Sigmoid colon (tissue), 6 donors: ENCODE measurements at regions not wholly inside any gene's neighbourhood (a gene's known extent, or its start where the extent isn't known, plus 50 kb on each side); places are given as distances from the start of the nearest gene placed in this dataset.

Experiments used
- DNase-seq: peaks from one replicate; pipeline ENCODE4 v3.0.0-alpha.2; 2019
- H3K27ac ChIP-seq, 4 donors: fragments of 200-600 bp; sonication (generic); one replicate each; pipeline ENCODE4 v1.5.1; 2016 to 2019; ENCODE audit warnings: mild to moderate bottlenecking in 1 of 4
- H3K27me3 ChIP-seq, 3 donors: fragments of 200-600 bp; sonication (generic); one replicate each; pipeline ENCODE4 v1.5.1; 2019; ENCODE audit warnings: mild to moderate bottlenecking in 1 of 3
- H3K36me3 ChIP-seq, 4 donors: fragments of 200-600 bp; sonication (generic); one replicate each; pipeline ENCODE4 v1.5.1; 2016 to 2019
- H3K4me1 ChIP-seq, 4 donors: fragments of 200-600 bp; sonication (generic); one replicate each; pipeline ENCODE4 v1.5.1; 2017 to 2019
- H3K4me3 ChIP-seq, 4 donors: fragments of 200-600 bp; sonication (generic); one replicate each; pipeline ENCODE4 v1.5.1; 2017 to 2019; ENCODE audit warnings: mild to moderate bottlenecking in 2 of 4, moderate library complexity in 1 of 4
- H3K9me3 ChIP-seq, 4 donors: fragments of 200-600 bp in 3 of 4; sonication (generic) in 3 of 4; one replicate each; pipeline versions ENCODE4 v1.5.1 to v1.6.1; 2013 to 2019
- EP300 ChIP-seq, 4 donors: sonication (generic); formaldehyde crosslinking; IDR thresholded peaks; one replicate each; pipeline ENCODE4 v1.6.1; 2017; ENCODE audit warnings: antibody characterized with exemption in 4 of 4
- POLR2A ChIP-seq, 2 donors: fragments of 450-650 bp; IDR thresholded peaks; one replicate each; pipeline ENCODE4 v1.6.1; 2016; ENCODE audit warnings: antibody characterized with exemption in 2 of 2, mild to moderate bottlenecking in 2 of 2, moderate library complexity in 2 of 2
- POLR2AphosphoS5 ChIP-seq, 4 donors: sonication (generic); formaldehyde crosslinking; IDR thresholded peaks; one replicate each; pipeline ENCODE4 v1.6.1; 2017; ENCODE audit warnings: antibody characterized with exemption in 4 of 4
- WGBS, 2 donors: extraction: QIAGEN DNeasy Blood & Tissue Kit; methylation state at CpG; one replicate each; pipeline ENCODE4 v1.1.7; 2013; 5-methylcytosine and 5-hydroxymethylcytosine counted together
- intact Hi-C: fragments of 100-400 bp; cut with DNase I; formaldehyde crosslinking; loops from one replicate; pipeline ENCODE4 v1.15.1; 2023
- TF ChIP-seq, protein P1 (sequence below), 4 experiments: fragments of 450-650 bp in 3 of 4; fragments of 200-600 bp in 1 of 4; IDR thresholded peaks; one replicate each; pipeline ENCODE4 v1.5.1; 2016 to 2019; ENCODE audit warnings: antibody characterized with exemption in 4 of 4, mild to moderate bottlenecking in 3 of 4, moderate library complexity in 2 of 4
- donor health status: healthy with polysubstance abuse.
- donor health status: healthy.

GRCh38 chr15:25051399-25052154 is 96.8 kb downstream of the SNRPN start:
- intact Hi-C loops: no loop called here
- H3K27me3 ChIP-seq: no peaks in the 10 kb centered on the region
- TF ChIP-seq POLR2A (IDR thresholded peaks at IDR 0.05) (no peak), EP300 (IDR thresholded peaks at IDR 0.05) (no peak), POLR2AphosphoS5 (IDR thresholded peaks at IDR 0.05) (no peak)
- peaks cover 34 to 96% (median 75%) of the 10 kb centered on the region in 4 donors for H3K36me3 ChIP-seq
- H3K4me3 ChIP-seq: no peak overlapping the region
- DNase-seq: peak; percentile 32
- WGBS, 2 donors: 83 to 88% methylated on average over 13 of the region's 13 CpGs
- H3K27ac ChIP-seq: no peak overlapping the region
- H3K4me1 ChIP-seq: no peaks in the 10 kb centered on the region
- peaks cover 63 to 98% (median 91%) of the 10 kb centered on the region in 4 donors for H3K9me3 ChIP-seq

GRCh38 chr15:25052191-25052999 is 97.6 kb downstream of the SNRPN start:
- TF ChIP-seq EP300 (IDR thresholded peaks at IDR 0.05) (no peak), POLR2A (IDR thresholded peaks at IDR 0.05) (no peak), POLR2AphosphoS5 (IDR thresholded peaks at IDR 0.05) (no peak)
- TF ChIP-seq, protein P1, sequence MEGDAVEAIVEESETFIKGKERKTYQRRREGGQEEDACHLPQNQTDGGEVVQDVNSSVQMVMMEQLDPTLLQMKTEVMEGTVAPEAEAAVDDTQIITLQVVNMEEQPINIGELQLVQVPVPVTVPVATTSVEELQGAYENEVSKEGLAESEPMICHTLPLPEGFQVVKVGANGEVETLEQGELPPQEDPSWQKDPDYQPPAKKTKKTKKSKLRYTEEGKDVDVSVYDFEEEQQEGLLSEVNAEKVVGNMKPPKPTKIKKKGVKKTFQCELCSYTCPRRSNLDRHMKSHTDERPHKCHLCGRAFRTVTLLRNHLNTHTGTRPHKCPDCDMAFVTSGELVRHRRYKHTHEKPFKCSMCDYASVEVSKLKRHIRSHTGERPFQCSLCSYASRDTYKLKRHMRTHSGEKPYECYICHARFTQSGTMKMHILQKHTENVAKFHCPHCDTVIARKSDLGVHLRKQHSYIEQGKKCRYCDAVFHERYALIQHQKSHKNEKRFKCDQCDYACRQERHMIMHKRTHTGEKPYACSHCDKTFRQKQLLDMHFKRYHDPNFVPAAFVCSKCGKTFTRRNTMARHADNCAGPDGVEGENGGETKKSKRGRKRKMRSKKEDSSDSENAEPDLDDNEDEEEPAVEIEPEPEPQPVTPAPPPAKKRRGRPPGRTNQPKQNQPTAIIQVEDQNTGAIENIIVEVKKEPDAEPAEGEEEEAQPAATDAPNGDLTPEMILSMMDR (IDR thresholded peaks at IDR 0.05): no peak
- Histone ChIP-seq H3K4me3 (no peak overlapping the region), H3K4me1 (no peaks in the 10 kb centered on the region), H3K27me3 (no peaks in the 10 kb centered on the region), H3K36me3 (peaks cover 42 to 96% (median 82%) of the 10 kb centered on the region in 4 donors), H3K9me3 (peaks cover 68 to 98% (median 92%) of the 10 kb centered on the region in 4 donors), H3K27ac (no peak overlapping the region)
- intact Hi-C loops: no loop called here
- peak; percentile 42 for DNase-seq
- WGBS, 2 donors: 89 to 90% methylated on average over 14 of the region's 14 CpGs

DNA sequence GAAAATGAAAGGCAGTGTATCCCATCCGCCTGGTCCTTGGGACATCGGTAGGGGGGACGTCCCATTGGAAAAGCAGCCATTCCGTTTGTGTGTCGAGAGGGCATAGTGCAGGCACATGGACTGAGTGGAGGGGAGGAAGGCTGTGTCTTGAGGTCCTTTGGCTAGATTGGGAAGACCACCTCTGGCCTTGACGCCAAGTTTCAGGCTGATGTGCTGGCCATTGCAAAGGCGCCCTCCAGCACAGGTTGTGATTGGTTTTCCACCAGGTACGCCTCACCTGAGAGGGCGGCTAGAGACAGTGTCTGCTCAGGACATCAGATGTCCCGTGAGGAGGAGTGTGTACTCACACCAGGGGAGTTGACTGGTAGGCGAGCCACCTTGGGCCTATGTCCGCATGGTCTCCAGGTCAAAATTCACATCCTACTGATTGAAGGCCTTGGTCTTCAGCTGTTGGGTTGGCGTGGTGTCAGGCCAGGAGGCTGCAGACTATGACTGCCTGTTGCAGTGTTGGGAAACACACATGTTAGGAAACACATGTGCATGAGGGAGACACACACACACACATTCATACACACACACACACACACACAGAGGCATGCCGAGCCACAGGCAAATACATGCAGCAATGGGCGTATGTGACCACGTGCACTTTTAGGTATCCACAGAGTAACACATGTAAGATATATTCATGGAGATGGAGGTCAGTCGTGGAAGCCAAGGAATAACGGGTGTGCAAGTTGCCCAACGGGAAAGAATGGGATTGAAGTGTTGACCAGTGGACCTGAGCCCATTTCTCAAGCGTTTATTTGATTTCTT is 98.4 kb downstream of the SNRPN start:
- 92 to 93% methylated on average over 20 of the region's 20 CpGs for WGBS, 2 donors
- H3K4me1 ChIP-seq: no peaks in the 10 kb centered on the region
- peak; percentile 29 for DNase-seq
- H3K9me3 ChIP-seq: peaks cover 67 to 98% (median 93%) of the 10 kb centered on the region in 4 donors
- no peaks in the 10 kb centered on the region for H3K27me3 ChIP-seq
- no peak overlapping the region for H3K4me3 ChIP-seq
- H3K27ac ChIP-seq: no peak overlapping the region
- no peak for TF ChIP-seq POLR2A (IDR thresholded peaks at IDR 0.05)
- TF ChIP-seq EP300 (IDR thresholded peaks at IDR 0.05): no peak
- TF ChIP-seq, protein P1 (IDR thresholded peaks at IDR 0.05): no peak
- no peak for TF ChIP-seq POLR2AphosphoS5 (IDR thresholded peaks at IDR 0.05)
- peaks cover 43 to 96% (median 85%) of the 10 kb centered on the region in 4 donors for H3K36me3 ChIP-seq
- intact Hi-C loops: no loop called here

DNA sequence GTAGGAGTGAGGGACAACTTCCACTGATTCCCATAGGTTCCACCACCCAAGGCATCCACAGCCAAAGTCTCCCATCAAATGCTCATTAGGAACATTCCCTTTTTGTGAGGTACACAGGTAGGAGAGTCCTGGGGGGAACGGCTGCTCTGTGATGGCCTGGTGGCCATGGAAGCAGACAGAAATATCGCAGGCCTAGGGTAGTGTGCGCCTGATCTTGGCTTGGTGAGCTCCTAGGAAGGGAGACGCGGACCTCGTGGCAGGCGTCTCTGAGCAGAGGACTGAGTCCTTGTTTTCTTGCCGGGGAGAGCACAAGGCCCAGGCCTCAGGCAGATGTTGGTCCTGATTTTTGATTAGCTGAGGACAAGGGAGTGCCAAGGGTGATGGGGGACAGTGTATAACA is 99.5 kb downstream of the SNRPN start:
- 95 to 96% methylated on average over 8 of the region's 8 CpGs for WGBS, 2 donors
- Histone ChIP-seq H3K27ac (no peak overlapping the region), H3K9me3 (peaks cover 75 to 99% (median 95%) of the 10 kb centered on the region in 4 donors), H3K4me1 (no peaks in the 10 kb centered on the region), H3K4me3 (no peak overlapping the region), H3K36me3 (peaks cover 48 to 98% (median 94%) of the 10 kb centered on the region in 4 donors), H3K27me3 (no peaks in the 10 kb centered on the region)
- TF ChIP-seq POLR2A (IDR thresholded peaks at IDR 0.05): no peak
- TF ChIP-seq, protein P1 (IDR thresholded peaks at IDR 0.05): no peak
- TF ChIP-seq EP300 (IDR thresholded peaks at IDR 0.05): no peak
- TF ChIP-seq POLR2AphosphoS5 (IDR thresholded peaks at IDR 0.05): no peak
- intact Hi-C loops: no loop called here
- no peak for DNase-seq
